PFSK-1 (cell line): ENCODE measurements at regions not wholly inside any gene's neighbourhood (a gene's known extent, or its start where the extent isn't known, plus 50 kb on each side); places are given as distances from the start of the nearest gene placed in this dataset.

Source experiments
- POLR2AphosphoS5 ChIP-seq: IDR thresholded peaks from 2 replicates; pipeline ENCODE4 v1.6.1; 2012; ENCODE audit warnings: low read depth, mild to moderate bottlenecking, control low read depth, low read length, moderate library complexity
- SIN3A ChIP-seq: IDR thresholded peaks from 2 replicates; pipeline ENCODE4 v1.6.1; 2012; ENCODE audit warnings: mild to moderate bottlenecking, low read length, moderate library complexity, borderline replicate concordance; ENCODE audit not compliant: insufficient read depth
- TAF1 ChIP-seq: IDR thresholded peaks from 2 replicates; pipeline ENCODE4 v1.6.1; 2012; ENCODE audit warnings: low read length, control low read depth, borderline replicate concordance; ENCODE audit not compliant: insufficient read depth

GRCh38 chr2:104574367-104574766 is 279.5 kb upstream of the POU3F3 start:
- TF ChIP-seq TAF1 (no peak), POLR2AphosphoS5 (no peak), SIN3A (no peak)
